ENCODE measurements at regions not wholly inside any gene's neighbourhood (a gene's known extent, or its start where the extent isn't known, plus 50 kb on each side); places are given as distances from the start of the nearest gene placed in this dataset.

DNA sequence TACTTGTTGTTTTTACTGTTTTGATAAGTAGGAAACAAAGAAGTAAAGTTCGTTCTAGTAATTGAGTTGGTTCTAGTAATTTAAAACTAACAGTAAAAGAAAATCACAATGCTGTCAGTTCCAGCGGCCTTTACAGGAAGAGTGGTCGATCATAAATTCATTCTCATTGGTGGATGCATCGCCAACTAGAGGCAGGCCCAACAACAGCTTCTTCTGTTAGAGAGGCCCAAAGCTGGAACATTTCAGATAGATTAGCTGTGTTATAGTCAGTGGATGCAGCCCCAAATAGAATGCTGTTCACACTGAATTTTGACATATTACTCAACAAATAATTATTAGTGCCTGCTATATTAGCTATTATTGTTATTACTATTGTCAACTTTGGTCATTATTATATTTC is 80.8 kb downstream of the ARRDC3 start:
- TF ChIP-seq, protein P1, sequence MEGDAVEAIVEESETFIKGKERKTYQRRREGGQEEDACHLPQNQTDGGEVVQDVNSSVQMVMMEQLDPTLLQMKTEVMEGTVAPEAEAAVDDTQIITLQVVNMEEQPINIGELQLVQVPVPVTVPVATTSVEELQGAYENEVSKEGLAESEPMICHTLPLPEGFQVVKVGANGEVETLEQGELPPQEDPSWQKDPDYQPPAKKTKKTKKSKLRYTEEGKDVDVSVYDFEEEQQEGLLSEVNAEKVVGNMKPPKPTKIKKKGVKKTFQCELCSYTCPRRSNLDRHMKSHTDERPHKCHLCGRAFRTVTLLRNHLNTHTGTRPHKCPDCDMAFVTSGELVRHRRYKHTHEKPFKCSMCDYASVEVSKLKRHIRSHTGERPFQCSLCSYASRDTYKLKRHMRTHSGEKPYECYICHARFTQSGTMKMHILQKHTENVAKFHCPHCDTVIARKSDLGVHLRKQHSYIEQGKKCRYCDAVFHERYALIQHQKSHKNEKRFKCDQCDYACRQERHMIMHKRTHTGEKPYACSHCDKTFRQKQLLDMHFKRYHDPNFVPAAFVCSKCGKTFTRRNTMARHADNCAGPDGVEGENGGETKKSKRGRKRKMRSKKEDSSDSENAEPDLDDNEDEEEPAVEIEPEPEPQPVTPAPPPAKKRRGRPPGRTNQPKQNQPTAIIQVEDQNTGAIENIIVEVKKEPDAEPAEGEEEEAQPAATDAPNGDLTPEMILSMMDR (IDR thresholded peaks at IDR 0.05; ENCODE audit: low read depth, low read length): no peak
- TF ChIP-seq POLR2A (IDR thresholded peaks at IDR 0.05; ENCODE audit: extremely low read depth, insufficient read length): no peak
